ENCODE measurements at regions not wholly inside any gene's neighbourhood (a gene's known extent, or its start where the extent isn't known, plus 50 kb on each side); places are given as distances from the start of the nearest gene placed in this dataset.

- Histone ChIP-seq H3K36me3 (ENCODE audit: insufficient read depth, low read length) (no peaks in the 10 kb centered on the region), H3K9me3 (ENCODE audit: insufficient read depth, low read depth, low read length) (no peaks in the 10 kb centered on the region), H3K9ac (ENCODE audit: low read depth, low read length) (no peak overlapping the region), H3K27ac (ENCODE audit: low read depth, low read length) (no peak overlapping the region), H3K27me3 (ENCODE audit: insufficient read depth, low read length) (no peaks in the 10 kb centered on the region), H3K4me3 (ENCODE audit: low read length) (no peak overlapping the region), H3K4me1 (ENCODE audit: insufficient read depth, low read length) (no peaks in the 10 kb centered on the region)
- 90% methylated on average over 7 of the region's 7 CpGs for WGBS
These were observed 305.5 kb upstream of the SULF2 start for GRCh38 chr20:48090784-48091183.

DNA sequence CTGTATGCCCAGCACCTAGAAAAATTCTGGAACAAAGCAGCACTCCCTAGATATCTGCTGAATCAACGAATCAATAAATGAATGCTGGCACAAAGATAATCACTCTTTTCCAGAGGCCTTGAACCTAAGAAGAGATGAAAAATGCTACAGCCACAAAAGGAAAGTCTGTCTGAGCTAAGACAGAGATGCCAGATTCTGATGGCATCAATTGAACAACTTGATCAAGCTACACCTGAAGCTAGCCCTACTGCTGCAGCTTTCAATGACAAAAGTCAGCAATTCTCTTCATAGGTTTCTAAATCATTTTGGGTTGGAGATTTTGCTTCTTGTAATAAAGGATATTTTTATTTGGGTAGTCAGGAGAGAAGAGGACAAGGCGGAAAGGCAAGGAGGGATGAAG is 305.0 kb upstream of the SULF2 start:
- 96% methylated on average over 2 of the region's 2 CpGs for WGBS
- Histone ChIP-seq H3K36me3 (ENCODE audit: insufficient read depth, low read length) (no peaks in the 10 kb centered on the region), H3K4me1 (ENCODE audit: insufficient read depth, low read length) (no peaks in the 10 kb centered on the region), H3K27ac (ENCODE audit: low read depth, low read length) (no peak overlapping the region), H3K27me3 (ENCODE audit: insufficient read depth, low read length) (no peaks in the 10 kb centered on the region), H3K9me3 (ENCODE audit: insufficient read depth, low read depth, low read length) (no peaks in the 10 kb centered on the region), H3K9ac (ENCODE audit: low read depth, low read length) (no peak overlapping the region), H3K4me3 (ENCODE audit: low read length) (no peak overlapping the region)

- WGBS, result 87% methylated on average over 2 of the region's 2 CpGs
- no peak overlapping the region for H3K27ac ChIP-seq (ENCODE audit: low read depth, low read length)
- H3K9me3 ChIP-seq (ENCODE audit: insufficient read depth, low read depth, low read length), result peaks cover 15% of the 10 kb centered on the region
- no peak overlapping the region for H3K4me3 ChIP-seq (ENCODE audit: low read length)
- no peaks in the 10 kb centered on the region for H3K27me3 ChIP-seq (ENCODE audit: insufficient read depth, low read length)
- H3K9ac ChIP-seq (ENCODE audit: low read depth, low read length), result no peak overlapping the region
- H3K36me3 ChIP-seq (ENCODE audit: insufficient read depth, low read length), result no peaks in the 10 kb centered on the region
- H3K4me1 ChIP-seq (ENCODE audit: insufficient read depth, low read length), result no peaks in the 10 kb centered on the region
These were observed 295.3 kb upstream of the SULF2 start for GRCh38 chr20:48080583-48080982.

- Histone ChIP-seq H3K4me3 (ENCODE audit: low read length) (no peak overlapping the region), H3K9ac (ENCODE audit: low read depth, low read length) (no peak overlapping the region), H3K4me1 (ENCODE audit: insufficient read depth, low read length) (no peaks in the 10 kb centered on the region), H3K27ac (ENCODE audit: low read depth, low read length) (no peak overlapping the region), H3K27me3 (ENCODE audit: insufficient read depth, low read length) (no peaks in the 10 kb centered on the region), H3K9me3 (ENCODE audit: insufficient read depth, low read depth, low read length) (peaks cover 8% of the 10 kb centered on the region), H3K36me3 (ENCODE audit: insufficient read depth, low read length) (no peaks in the 10 kb centered on the region)
- 94% methylated on average over 5 of the region's 5 CpGs for WGBS
These were observed 293.7 kb upstream of the SULF2 start for GRCh38 chr20:48079028-48079427.

DNA sequence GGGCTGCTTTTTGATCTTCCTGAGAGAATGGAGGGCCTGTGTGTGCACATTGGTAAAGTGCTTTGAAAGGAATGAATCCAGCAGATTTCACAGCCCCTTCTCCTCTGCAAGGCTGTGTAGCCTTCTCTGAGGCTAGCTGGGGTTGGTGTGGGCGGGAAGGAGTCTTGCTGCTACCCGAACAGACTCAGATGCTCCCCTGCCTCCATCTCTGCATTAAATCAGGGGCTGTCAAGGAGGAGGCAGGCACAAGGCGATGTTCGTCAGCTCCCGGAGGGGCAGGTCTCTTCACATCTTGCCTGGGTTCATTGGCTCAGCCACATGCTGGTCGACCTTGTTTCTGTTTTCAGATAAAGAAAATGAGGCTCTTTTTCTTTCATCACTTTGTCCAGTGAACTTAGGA is 291.5 kb upstream of the SULF2 start:
- no peaks in the 10 kb centered on the region for H3K36me3 ChIP-seq (ENCODE audit: insufficient read depth, low read length)
- H3K4me3 ChIP-seq (ENCODE audit: low read length), result no peak overlapping the region
- no peak overlapping the region for H3K27ac ChIP-seq (ENCODE audit: low read depth, low read length)
- no peaks in the 10 kb centered on the region for H3K4me1 ChIP-seq (ENCODE audit: insufficient read depth, low read length)
- no peaks in the 10 kb centered on the region for H3K9me3 ChIP-seq (ENCODE audit: insufficient read depth, low read depth, low read length)
- 89% methylated on average over 6 of the region's 6 CpGs for WGBS
- no peaks in the 10 kb centered on the region for H3K27me3 ChIP-seq (ENCODE audit: insufficient read depth, low read length)
- no peak overlapping the region for H3K9ac ChIP-seq (ENCODE audit: low read depth, low read length)

GRCh38 chr20:48076247-48076646 is 291.0 kb upstream of the SULF2 start:
- H3K9me3 ChIP-seq (ENCODE audit: insufficient read depth, low read depth, low read length), result no peaks in the 10 kb centered on the region
- WGBS, result 94% methylated on average over 11 of the region's 11 CpGs

DNA sequence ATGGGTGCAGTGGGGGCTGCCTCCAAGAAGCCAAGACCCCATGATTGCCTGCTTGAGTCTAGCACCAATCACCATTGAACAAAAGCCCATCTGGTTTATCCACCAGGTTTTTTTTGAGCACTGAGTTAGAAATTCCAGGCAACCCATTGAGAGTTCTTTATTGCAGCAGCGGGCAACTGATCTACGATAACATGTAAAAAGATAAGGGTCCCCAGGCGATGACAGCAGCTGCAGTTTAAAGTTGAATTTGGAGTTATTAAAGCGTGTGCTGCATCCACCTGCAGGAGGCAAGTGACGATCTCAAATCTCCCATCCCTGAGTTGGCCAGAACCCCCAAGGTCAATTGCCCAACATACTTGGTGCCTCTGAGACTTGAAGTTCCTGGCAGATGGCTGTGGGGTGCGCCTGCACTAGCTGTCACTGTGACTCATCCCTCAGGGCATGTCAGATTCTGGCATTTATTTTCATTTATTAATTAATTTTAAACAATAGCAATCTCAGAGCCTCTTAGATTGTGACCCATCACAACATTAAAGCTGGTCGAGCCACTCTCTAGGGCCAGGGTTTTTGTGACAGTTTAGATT is 290.4 kb upstream of the SULF2 start:
- no peak overlapping the region for H3K27ac ChIP-seq (ENCODE audit: low read depth, low read length)
- H3K9ac ChIP-seq (ENCODE audit: low read depth, low read length), result no peak overlapping the region
- WGBS, result 88% methylated on average over 7 of the region's 7 CpGs

More at GRCh38 chr20:48076247-48076646, 291.0 kb upstream of the SULF2 start:
- H3K36me3 ChIP-seq (ENCODE audit: insufficient read depth, low read length), result no peaks in the 10 kb centered on the region
- no peak overlapping the region for H3K4me3 ChIP-seq (ENCODE audit: low read length)
- H3K27ac ChIP-seq (ENCODE audit: low read depth, low read length), result no peak overlapping the region
- no peak overlapping the region for H3K9ac ChIP-seq (ENCODE audit: low read depth, low read length)
- no peaks in the 10 kb centered on the region for H3K4me1 ChIP-seq (ENCODE audit: insufficient read depth, low read length)
- H3K27me3 ChIP-seq (ENCODE audit: insufficient read depth, low read length), result no peaks in the 10 kb centered on the region

GRCh38 chr20:48070991-48071652 is 285.8 kb upstream of the SULF2 start:
- Histone ChIP-seq H3K27me3 (ENCODE audit: insufficient read depth, low read length) (no peaks in the 10 kb centered on the region), H3K27ac (ENCODE audit: low read depth, low read length) (no peak overlapping the region), H3K9ac (ENCODE audit: low read depth, low read length) (no peak overlapping the region), H3K4me1 (ENCODE audit: insufficient read depth, low read length) (no peaks in the 10 kb centered on the region), H3K9me3 (ENCODE audit: insufficient read depth, low read depth, low read length) (no peaks in the 10 kb centered on the region), H3K36me3 (ENCODE audit: insufficient read depth, low read length) (no peaks in the 10 kb centered on the region), H3K4me3 (ENCODE audit: low read length) (no peak overlapping the region)
- WGBS, result 90% methylated on average over 4 of the region's 5 CpGs

More for the DNA sequence above, 290.4 kb upstream of the SULF2 start:
- no peaks in the 10 kb centered on the region for H3K36me3 ChIP-seq (ENCODE audit: insufficient read depth, low read length)
- no peaks in the 10 kb centered on the region for H3K4me1 ChIP-seq (ENCODE audit: insufficient read depth, low read length)
- H3K9me3 ChIP-seq (ENCODE audit: insufficient read depth, low read depth, low read length), result no peaks in the 10 kb centered on the region
- H3K27me3 ChIP-seq (ENCODE audit: insufficient read depth, low read length), result no peaks in the 10 kb centered on the region
- H3K4me3 ChIP-seq (ENCODE audit: low read length), result no peak overlapping the region

DNA sequence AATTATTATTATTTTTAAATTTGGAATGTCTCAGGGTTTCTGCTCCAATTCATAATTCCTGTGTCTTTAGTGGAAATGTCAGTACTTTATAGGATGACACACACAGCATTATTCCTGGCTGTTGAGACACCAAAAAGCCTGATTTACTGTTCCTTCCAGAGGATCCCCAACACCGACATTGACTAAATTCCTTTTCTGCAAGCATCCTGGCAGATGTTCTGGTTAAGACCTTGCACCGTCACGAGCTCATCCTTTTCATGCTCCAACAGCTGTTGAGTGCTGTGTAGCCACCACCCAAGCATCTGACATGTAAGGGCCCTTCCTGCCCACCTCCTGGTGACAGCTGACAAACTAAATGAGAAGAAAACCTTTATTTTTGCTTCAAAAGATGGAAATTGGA is 284.3 kb upstream of the SULF2 start:
- Histone ChIP-seq H3K27me3 (ENCODE audit: insufficient read depth, low read length) (no peaks in the 10 kb centered on the region), H3K36me3 (ENCODE audit: insufficient read depth, low read length) (no peaks in the 10 kb centered on the region), H3K27ac (ENCODE audit: low read depth, low read length) (no peak overlapping the region), H3K9me3 (ENCODE audit: insufficient read depth, low read depth, low read length) (no peaks in the 10 kb centered on the region), H3K9ac (ENCODE audit: low read depth, low read length) (no peak overlapping the region), H3K4me1 (ENCODE audit: insufficient read depth, low read length) (no peaks in the 10 kb centered on the region), H3K4me3 (ENCODE audit: low read length) (no peak overlapping the region)
- 90% methylated on average over 3 of the region's 3 CpGs for WGBS

GRCh38 chr20:48066851-48067250 is 281.6 kb upstream of the SULF2 start:
- 93% methylated on average over 3 of the region's 3 CpGs for WGBS
- H3K4me1 ChIP-seq (ENCODE audit: insufficient read depth, low read length), result no peaks in the 10 kb centered on the region
- no peak overlapping the region for H3K27ac ChIP-seq (ENCODE audit: low read depth, low read length)
- H3K4me3 ChIP-seq (ENCODE audit: low read length), result no peak overlapping the region
- no peaks in the 10 kb centered on the region for H3K36me3 ChIP-seq (ENCODE audit: insufficient read depth, low read length)
- H3K27me3 ChIP-seq (ENCODE audit: insufficient read depth, low read length), result no peaks in the 10 kb centered on the region
- H3K9ac ChIP-seq (ENCODE audit: low read depth, low read length), result no peak overlapping the region
- no peaks in the 10 kb centered on the region for H3K9me3 ChIP-seq (ENCODE audit: insufficient read depth, low read depth, low read length)

DNA sequence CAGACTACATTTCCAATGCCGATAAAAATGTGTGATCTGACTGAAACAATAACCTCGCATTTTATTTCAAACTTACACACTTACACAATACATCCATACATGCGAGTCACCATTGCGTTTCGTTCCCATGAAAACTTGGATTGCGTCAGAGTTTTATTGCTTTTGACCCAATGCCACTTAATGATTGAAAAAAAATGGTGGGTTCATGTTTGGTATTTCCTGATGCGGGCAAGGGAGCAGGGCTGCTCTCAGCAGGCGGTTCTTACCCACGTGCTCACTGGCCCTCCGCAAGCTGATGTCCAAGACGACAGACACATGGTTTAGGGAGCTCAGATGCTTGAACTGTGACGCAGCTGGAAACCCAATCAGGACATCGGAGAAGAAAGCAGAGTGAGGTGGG is 281.0 kb upstream of the SULF2 start:
- WGBS, result 95% methylated on average over 13 of the region's 13 CpGs
- no peak overlapping the region for H3K4me3 ChIP-seq (ENCODE audit: low read length)
- no peaks in the 10 kb centered on the region for H3K36me3 ChIP-seq (ENCODE audit: insufficient read depth, low read length)
- no peak overlapping the region for H3K9ac ChIP-seq (ENCODE audit: low read depth, low read length)
- no peaks in the 10 kb centered on the region for H3K9me3 ChIP-seq (ENCODE audit: insufficient read depth, low read depth, low read length)
- H3K27ac ChIP-seq (ENCODE audit: low read depth, low read length), result no peak overlapping the region
- H3K4me1 ChIP-seq (ENCODE audit: insufficient read depth, low read length), result no peaks in the 10 kb centered on the region
- H3K27me3 ChIP-seq (ENCODE audit: insufficient read depth, low read length), result no peaks in the 10 kb centered on the region

DNA sequence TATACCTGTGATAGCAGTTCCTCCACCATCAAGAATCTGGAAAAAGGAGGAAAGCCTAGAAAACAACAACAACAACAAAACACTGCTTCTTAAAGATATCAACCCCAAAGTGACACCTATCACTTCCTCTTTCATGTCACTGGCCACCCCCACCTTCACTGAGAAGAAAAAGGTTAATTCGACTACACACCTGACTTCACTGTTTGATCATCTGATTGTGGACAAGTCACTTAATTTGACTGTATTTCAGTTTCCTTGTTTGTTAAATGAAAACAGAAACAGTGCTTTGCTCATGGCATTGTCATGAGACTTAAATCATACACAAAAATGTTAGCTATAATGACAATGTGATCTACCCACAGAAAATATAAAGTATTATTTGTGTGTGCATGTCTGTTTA is 280.6 kb upstream of the SULF2 start:
- Histone ChIP-seq H3K9me3 (ENCODE audit: insufficient read depth, low read depth, low read length) (no peaks in the 10 kb centered on the region), H3K4me3 (ENCODE audit: low read length) (no peak overlapping the region), H3K36me3 (ENCODE audit: insufficient read depth, low read length) (no peaks in the 10 kb centered on the region), H3K27me3 (ENCODE audit: insufficient read depth, low read length) (no peaks in the 10 kb centered on the region), H3K27ac (ENCODE audit: low read depth, low read length) (no peak overlapping the region), H3K4me1 (ENCODE audit: insufficient read depth, low read length) (no peaks in the 10 kb centered on the region), H3K9ac (ENCODE audit: low read depth, low read length) (no peak overlapping the region)
- WGBS, result no CpG with 5 or more reads among the region's 1 CpG
